Testis (tissue), 2 donors: ENCODE measurements at regions not wholly inside any gene's neighbourhood (a gene's known extent, or its start where the extent isn't known, plus 50 kb on each side); places are given as distances from the start of the nearest gene placed in this dataset.

Experiments used
- POLR2A ChIP-seq: fragments of 450-650 bp; IDR thresholded peaks from one replicate; pipeline ENCODE4 v1.6.1; 2017; ENCODE audit warnings: antibody characterized with exemption, mild to moderate bottlenecking, moderate library complexity
- TF ChIP-seq, protein P1 (sequence below), 3 experiments: fragments of 450-650 bp in 2 of 3; fragments of 200-600 bp in 1 of 3; sonication (generic) in 1 of 3; IDR thresholded peaks; one replicate each; pipeline ENCODE4 v1.5.1; 2016 to 2019; ENCODE audit warnings: antibody characterized with exemption in 3 of 3, mild to moderate bottlenecking in 2 of 3, moderate library complexity in 1 of 3

DNA sequence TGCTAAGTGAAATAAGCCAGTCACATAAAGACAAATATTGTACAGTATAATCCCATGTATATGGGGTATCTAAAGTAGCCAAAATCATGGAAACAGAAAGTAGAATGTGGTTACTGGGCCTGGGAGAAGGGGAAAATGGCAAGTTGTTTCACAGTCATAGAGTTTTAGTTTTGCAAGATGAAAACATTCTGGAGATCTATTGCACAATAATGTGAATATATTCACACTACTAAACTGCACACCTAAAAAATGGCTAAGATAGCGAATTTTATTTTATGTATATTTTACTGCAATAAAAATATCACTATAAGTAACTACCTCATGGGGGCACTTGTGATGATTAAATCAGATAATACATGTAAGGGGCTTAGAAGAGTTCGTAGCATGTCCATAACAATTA, 72.0 kb upstream of the ARHGAP32 start:
- TF ChIP-seq, protein P1, sequence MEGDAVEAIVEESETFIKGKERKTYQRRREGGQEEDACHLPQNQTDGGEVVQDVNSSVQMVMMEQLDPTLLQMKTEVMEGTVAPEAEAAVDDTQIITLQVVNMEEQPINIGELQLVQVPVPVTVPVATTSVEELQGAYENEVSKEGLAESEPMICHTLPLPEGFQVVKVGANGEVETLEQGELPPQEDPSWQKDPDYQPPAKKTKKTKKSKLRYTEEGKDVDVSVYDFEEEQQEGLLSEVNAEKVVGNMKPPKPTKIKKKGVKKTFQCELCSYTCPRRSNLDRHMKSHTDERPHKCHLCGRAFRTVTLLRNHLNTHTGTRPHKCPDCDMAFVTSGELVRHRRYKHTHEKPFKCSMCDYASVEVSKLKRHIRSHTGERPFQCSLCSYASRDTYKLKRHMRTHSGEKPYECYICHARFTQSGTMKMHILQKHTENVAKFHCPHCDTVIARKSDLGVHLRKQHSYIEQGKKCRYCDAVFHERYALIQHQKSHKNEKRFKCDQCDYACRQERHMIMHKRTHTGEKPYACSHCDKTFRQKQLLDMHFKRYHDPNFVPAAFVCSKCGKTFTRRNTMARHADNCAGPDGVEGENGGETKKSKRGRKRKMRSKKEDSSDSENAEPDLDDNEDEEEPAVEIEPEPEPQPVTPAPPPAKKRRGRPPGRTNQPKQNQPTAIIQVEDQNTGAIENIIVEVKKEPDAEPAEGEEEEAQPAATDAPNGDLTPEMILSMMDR (IDR thresholded peaks at IDR 0.05): no peak
- no peak for TF ChIP-seq POLR2A
